Liver (tissue), 8 donors: ENCODE measurements at regions not wholly inside any gene's neighbourhood (a gene's known extent, or its start where the extent isn't known, plus 50 kb on each side); places are given as distances from the start of the nearest gene placed in this dataset.

Experiments
- DNase-seq: peaks from one replicate; pipeline ENCODE4 v3.0.0-alpha.2; 2017; ENCODE audit warnings: low spot score
- H3K27ac ChIP-seq, 2 donors: one replicate each; pipeline ENCODE4 v1.7.0; 2013; ENCODE audit warnings: inconsistent platforms in 2 of 2, low read length in 2 of 2, control low read depth in 1 of 2, low read depth in 1 of 2, mild to moderate bottlenecking in 1 of 2
- H3K27me3 ChIP-seq, 4 donors: one replicate each; pipeline versions ENCODE4 v1.6.1 to v1.7.0; 2013; ENCODE audit warnings: low read length in 3 of 4, inconsistent platforms in 1 of 4, mild to moderate bottlenecking in 1 of 4, moderate library complexity in 1 of 4; ENCODE audit not compliant: control insufficient read depth in 4 of 4, insufficient read depth in 4 of 4
- H3K36me3 ChIP-seq, 4 donors: one replicate each; pipeline versions ENCODE4 v1.6.1 to v1.7.0; 2013; ENCODE audit warnings: low read length in 3 of 4, mild to moderate bottlenecking in 3 of 4, low read depth in 1 of 4, moderate library complexity in 1 of 4; ENCODE audit not compliant: control insufficient read depth in 4 of 4, insufficient read depth in 3 of 4
- H3K4me1 ChIP-seq, 4 donors: one replicate each; pipeline versions ENCODE4 v1.6.1 to v1.7.0; 2013; ENCODE audit warnings: low read length in 3 of 4, mild to moderate bottlenecking in 3 of 4, moderate library complexity in 1 of 4; ENCODE audit not compliant: control insufficient read depth in 4 of 4, insufficient read depth in 4 of 4
- H3K4me3 ChIP-seq, 3 donors: one replicate each; pipeline versions ENCODE4 v1.6.1 to v1.7.0; 2013; ENCODE audit warnings: low read length in 3 of 3, control low read depth in 1 of 3, low read depth in 1 of 3, mild to moderate bottlenecking in 1 of 3
- H3K9ac ChIP-seq, 2 donors: one replicate each; pipeline ENCODE4 v1.7.0; 2013; ENCODE audit warnings: low read length in 2 of 2, mild to moderate bottlenecking in 2 of 2, moderate library complexity in 2 of 2, control low read depth in 1 of 2, low read depth in 1 of 2
- H3K9me3 ChIP-seq, 4 donors: one replicate each; pipeline versions ENCODE4 v1.6.1 to v1.7.0; 2013; ENCODE audit warnings: low read length in 3 of 4; ENCODE audit not compliant: control insufficient read depth in 4 of 4
- CTCF ChIP-seq: fragments of 150-350 bp; IDR thresholded peaks from 2 replicates; pipeline ENCODE4 v1.5.1; 2017; ENCODE audit warnings: improper control_type of control experiment, low read depth, low read length; ENCODE audit not compliant: missing input control
- EGR1 ChIP-seq, 2 donors: IDR thresholded peaks; 2 replicates each; pipeline ENCODE4 v1.6.1; 2016 to 2018; ENCODE audit warnings: antibody characterized with exemption in 2 of 2, low read depth in 2 of 2
- FOXA1 ChIP-seq: IDR thresholded peaks from 2 replicates; pipeline ENCODE4 v1.6.1; 2016; ENCODE audit warnings: antibody characterized with exemption
- FOXA2 ChIP-seq: IDR thresholded peaks from 2 replicates; pipeline ENCODE4 v1.6.1; 2016; ENCODE audit warnings: antibody characterized with exemption
- GABPA ChIP-seq, 2 donors: IDR thresholded peaks in 1 of 2; conservative IDR thresholded peaks in 1 of 2; 2 replicates each; pipeline ENCODE4 v1.6.1; 2016; ENCODE audit warnings: antibody characterized with exemption in 2 of 2, mild to moderate bottlenecking in 1 of 2, moderate library complexity in 1 of 2
- HNF4A ChIP-seq, 2 donors: conservative IDR thresholded peaks; 2 replicates each; pipeline ENCODE4 v1.6.1; 2016; ENCODE audit warnings: antibody characterized with exemption in 2 of 2, mild to moderate bottlenecking in 2 of 2
- HNF4G ChIP-seq: IDR thresholded peaks from 2 replicates; pipeline ENCODE4 v1.6.1; 2016; ENCODE audit warnings: antibody characterized with exemption
- MAX ChIP-seq: IDR thresholded peaks from 2 replicates; pipeline ENCODE4 v1.6.1; 2016; ENCODE audit warnings: antibody characterized with exemption
- NR2F2 ChIP-seq: IDR thresholded peaks from 2 replicates; pipeline ENCODE4 v1.6.1; 2016; ENCODE audit warnings: antibody characterized with exemption
- RAD21 ChIP-seq, 2 donors: IDR thresholded peaks; 2 replicates each; pipeline ENCODE4 v1.6.1; 2016; ENCODE audit warnings: antibody characterized with exemption in 2 of 2, mild to moderate bottlenecking in 2 of 2
- RXRA ChIP-seq, 2 donors: IDR thresholded peaks; 2 replicates each; pipeline ENCODE4 v1.6.1; 2017 to 2018; ENCODE audit warnings: antibody characterized with exemption in 2 of 2, mild to moderate bottlenecking in 1 of 2
- SP1 ChIP-seq: IDR thresholded peaks from 2 replicates; pipeline ENCODE4 v1.6.1; 2018; ENCODE audit warnings: antibody characterized with exemption, mild to moderate bottlenecking
- TAF1 ChIP-seq: conservative IDR thresholded peaks from 2 replicates; pipeline ENCODE4 v1.6.1; 2016; ENCODE audit warnings: antibody characterized with exemption, mild to moderate bottlenecking
- YY1 ChIP-seq: IDR thresholded peaks from 2 replicates; pipeline ENCODE4 v1.6.1; 2016; ENCODE audit warnings: antibody characterized with exemption, mild to moderate bottlenecking
- WGBS: extraction: QIAGEN DNeasy Blood & Tissue Kit; methylation state at CpG from one replicate; pipeline ENCODE4 v1.1.7; 2013; 5-methylcytosine and 5-hydroxymethylcytosine counted together
- TF ChIP-seq, protein P1 (sequence below): IDR thresholded peaks from 2 replicates; pipeline ENCODE4 v1.6.1; 2016; ENCODE audit warnings: antibody characterized with exemption
- TF ChIP-seq, protein P2 (sequence below): IDR thresholded peaks from 2 replicates; pipeline ENCODE4 v1.6.1; 2016; ENCODE audit warnings: antibody characterized with exemption, mild to moderate bottlenecking
- donor health status: healthy.
- donor health status: healthy.
- donor health status: healthy.
- donor health status: healthy.
- donor health status: healthy.

DNA sequence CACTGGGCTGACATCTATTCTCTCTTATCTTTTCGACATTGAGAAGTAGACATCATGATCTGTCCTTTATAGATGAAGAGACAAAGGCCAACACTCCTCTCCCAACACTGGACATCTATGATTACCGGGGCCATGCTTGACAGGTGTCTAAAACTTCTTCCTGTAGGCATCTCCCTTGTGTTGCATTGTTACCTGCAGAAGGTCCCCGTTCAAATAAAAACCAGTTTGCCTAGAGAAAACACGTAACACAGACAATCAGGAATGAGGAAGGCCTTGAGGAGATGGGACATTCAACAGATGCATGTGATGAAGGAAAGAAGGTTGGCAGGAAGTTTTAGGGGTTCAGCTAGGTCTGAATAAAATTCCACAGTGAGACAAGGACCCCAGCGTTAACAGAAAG lies 70.8 kb upstream of the ST8SIA3 start:
- H3K4me1 ChIP-seq: no peaks in the 10 kb centered on the region
- WGBS: 89% methylated on average over 5 of the region's 5 CpGs
- no peak overlapping the region for H3K27ac ChIP-seq
- TF ChIP-seq EGR1 (IDR thresholded peaks at IDR 0.05; ENCODE audit: low read depth in 2 of 2) (no peak), FOXA1 (no peak), CTCF (no peak), HNF4A (conservative IDR thresholded peaks at IDR 0.05) (no peak), HNF4G (no peak), MAX (no peak), GABPA (IDR thresholded peaks at IDR 0.05 in 1 of 2, conservative IDR thresholded peaks at IDR 0.05 in 1 of 2) (no peak), SP1 (no peak), RXRA (IDR thresholded peaks at IDR 0.05) (no peak), YY1 (no peak), FOXA2 (no peak), RAD21 (IDR thresholded peaks at IDR 0.05) (no peak)
- TF ChIP-seq, protein P1, sequence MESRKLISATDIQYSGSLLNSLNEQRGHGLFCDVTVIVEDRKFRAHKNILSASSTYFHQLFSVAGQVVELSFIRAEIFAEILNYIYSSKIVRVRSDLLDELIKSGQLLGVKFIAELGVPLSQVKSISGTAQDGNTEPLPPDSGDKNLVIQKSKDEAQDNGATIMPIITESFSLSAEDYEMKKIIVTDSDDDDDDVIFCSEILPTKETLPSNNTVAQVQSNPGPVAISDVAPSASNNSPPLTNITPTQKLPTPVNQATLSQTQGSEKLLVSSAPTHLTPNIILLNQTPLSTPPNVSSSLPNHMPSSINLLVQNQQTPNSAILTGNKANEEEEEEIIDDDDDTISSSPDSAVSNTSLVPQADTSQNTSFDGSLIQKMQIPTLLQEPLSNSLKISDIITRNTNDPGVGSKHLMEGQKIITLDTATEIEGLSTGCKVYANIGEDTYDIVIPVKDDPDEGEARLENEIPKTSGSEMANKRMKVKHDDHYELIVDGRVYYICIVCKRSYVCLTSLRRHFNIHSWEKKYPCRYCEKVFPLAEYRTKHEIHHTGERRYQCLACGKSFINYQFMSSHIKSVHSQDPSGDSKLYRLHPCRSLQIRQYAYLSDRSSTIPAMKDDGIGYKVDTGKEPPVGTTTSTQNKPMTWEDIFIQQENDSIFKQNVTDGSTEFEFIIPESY: no peak
- H3K27me3 ChIP-seq: no peaks in the 10 kb centered on the region
- no peak overlapping the region for H3K9ac ChIP-seq
- H3K9me3 ChIP-seq: no peaks in the 10 kb centered on the region
- no peaks in the 10 kb centered on the region for H3K36me3 ChIP-seq
- DNase-seq: no peak
- no peak overlapping the region for H3K4me3 ChIP-seq

GRCh38 chr18:57286949-57287348 lies 65.4 kb upstream of the ST8SIA3 start:
- H3K27ac ChIP-seq: no peak overlapping the region
- no peaks in the 10 kb centered on the region for H3K4me1 ChIP-seq
- no peak for DNase-seq
- H3K9ac ChIP-seq: no peak overlapping the region
- 91% methylated on average over 2 of the region's 2 CpGs for WGBS
- no peaks in the 10 kb centered on the region for H3K9me3 ChIP-seq
- no peaks in the 10 kb centered on the region for H3K27me3 ChIP-seq
- H3K4me3 ChIP-seq: no peak overlapping the region
- TF ChIP-seq, protein P2, sequence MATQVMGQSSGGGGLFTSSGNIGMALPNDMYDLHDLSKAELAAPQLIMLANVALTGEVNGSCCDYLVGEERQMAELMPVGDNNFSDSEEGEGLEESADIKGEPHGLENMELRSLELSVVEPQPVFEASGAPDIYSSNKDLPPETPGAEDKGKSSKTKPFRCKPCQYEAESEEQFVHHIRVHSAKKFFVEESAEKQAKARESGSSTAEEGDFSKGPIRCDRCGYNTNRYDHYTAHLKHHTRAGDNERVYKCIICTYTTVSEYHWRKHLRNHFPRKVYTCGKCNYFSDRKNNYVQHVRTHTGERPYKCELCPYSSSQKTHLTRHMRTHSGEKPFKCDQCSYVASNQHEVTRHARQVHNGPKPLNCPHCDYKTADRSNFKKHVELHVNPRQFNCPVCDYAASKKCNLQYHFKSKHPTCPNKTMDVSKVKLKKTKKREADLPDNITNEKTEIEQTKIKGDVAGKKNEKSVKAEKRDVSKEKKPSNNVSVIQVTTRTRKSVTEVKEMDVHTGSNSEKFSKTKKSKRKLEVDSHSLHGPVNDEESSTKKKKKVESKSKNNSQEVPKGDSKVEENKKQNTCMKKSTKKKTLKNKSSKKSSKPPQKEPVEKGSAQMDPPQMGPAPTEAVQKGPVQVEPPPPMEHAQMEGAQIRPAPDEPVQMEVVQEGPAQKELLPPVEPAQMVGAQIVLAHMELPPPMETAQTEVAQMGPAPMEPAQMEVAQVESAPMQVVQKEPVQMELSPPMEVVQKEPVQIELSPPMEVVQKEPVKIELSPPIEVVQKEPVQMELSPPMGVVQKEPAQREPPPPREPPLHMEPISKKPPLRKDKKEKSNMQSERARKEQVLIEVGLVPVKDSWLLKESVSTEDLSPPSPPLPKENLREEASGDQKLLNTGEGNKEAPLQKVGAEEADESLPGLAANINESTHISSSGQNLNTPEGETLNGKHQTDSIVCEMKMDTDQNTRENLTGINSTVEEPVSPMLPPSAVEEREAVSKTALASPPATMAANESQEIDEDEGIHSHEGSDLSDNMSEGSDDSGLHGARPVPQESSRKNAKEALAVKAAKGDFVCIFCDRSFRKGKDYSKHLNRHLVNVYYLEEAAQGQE: no peak
- no peak for TF ChIP-seq EGR1 (IDR thresholded peaks at IDR 0.05; ENCODE audit: low read depth in 2 of 2)
- TF ChIP-seq NR2F2: no peak
- no peak for TF ChIP-seq GABPA (IDR thresholded peaks at IDR 0.05 in 1 of 2, conservative IDR thresholded peaks at IDR 0.05 in 1 of 2)
- no peak for TF ChIP-seq TAF1
- no peak for TF ChIP-seq FOXA1
- no peak for TF ChIP-seq CTCF
- TF ChIP-seq MAX: no peak
- TF ChIP-seq HNF4A (conservative IDR thresholded peaks at IDR 0.05): no peak
- TF ChIP-seq YY1: no peak
- no peak for TF ChIP-seq SP1
- no peaks in the 10 kb centered on the region for H3K36me3 ChIP-seq
